H1 (cell line): ENCODE measurements at regions not wholly inside any gene's neighbourhood (a gene's known extent, or its start where the extent isn't known, plus 50 kb on each side); places are given as distances from the start of the nearest gene placed in this dataset.

Experiments used
- CTCF ChIA-PET: fragments of 300-600 bp; sonication (Branson Sonifier 250); formaldehyde crosslinking; loops from one replicate; lab custom pipeline; 2021; ENCODE audit not compliant: partially characterized antibody; lab: Charles Lee
- POLR2A ChIA-PET: fragments of 300-600 bp; sonication (Branson Sonifier 250); formaldehyde crosslinking; loops from one replicate; lab custom pipeline; 2021; ENCODE audit warnings: inconsistent platforms; ENCODE audit not compliant: partially characterized antibody; lab: Charles Lee
- DNase-seq, 2 experiments: peaks; one replicate each; pipeline versions ENCODE4 v3.0.0 to v3.0.0-alpha.2; 2010 to 2022; ENCODE audit warnings: low spot score in 2 of 2, low read depth in 1 of 2, mixed read lengths in 1 of 2
- FAIRE-seq: peaks from 2 replicates; lab custom pipeline; 2011; peaks lifted over from hg19 to GRCh38; lab: Jason Lieb, UNC
- H2AFZ ChIP-seq: 2 replicates; pipeline ENCODE4 v1.8.1; 2012; ENCODE audit warnings: low read length, inconsistent platforms
- H2AK5ac ChIP-seq: 2 replicates; pipeline ENCODE4 v1.6.1; 2013; ENCODE audit warnings: low read depth, low read length
- H2BK120ac ChIP-seq: replicated peaks from 2 replicates; pipeline ENCODE3; 2013; ENCODE audit warnings: low read depth, low read length, inconsistent platforms
- H2BK12ac ChIP-seq: 2 replicates; pipeline ENCODE4 v1.6.1; 2013; ENCODE audit warnings: low read depth, low read length
- H2BK15ac ChIP-seq: 2 replicates; pipeline ENCODE4 v1.6.1; 2013; ENCODE audit warnings: low read length
- H2BK20ac ChIP-seq: 2 replicates; pipeline ENCODE4 v1.6.1; 2013; ENCODE audit warnings: low read length
- H2BK5ac ChIP-seq: 2 replicates; pipeline ENCODE4 v1.6.1; 2013; ENCODE audit warnings: low read depth, low read length
- H3K14ac ChIP-seq: 2 replicates; pipeline ENCODE4 v1.6.1; 2013; ENCODE audit warnings: inconsistent platforms; ENCODE audit not compliant: insufficient read length
- H3K18ac ChIP-seq: 2 replicates; pipeline ENCODE4 v1.6.1; 2013; ENCODE audit warnings: low read length; ENCODE audit errors: extremely low read depth
- H3K23ac ChIP-seq: 2 replicates; pipeline ENCODE4 v1.6.1; 2013; ENCODE audit warnings: inconsistent platforms; ENCODE audit not compliant: insufficient read length
- H3K23me2 ChIP-seq: 2 replicates; pipeline ENCODE4 v1.6.1; 2013; ENCODE audit warnings: low read depth, low read length
- H3K27ac ChIP-seq: 2 replicates; pipeline ENCODE4 v1.6.1; 2011; ENCODE audit warnings: low read depth, low read length, inconsistent platforms
- H3K27me3 ChIP-seq, 4 experiments: replicated peaks in 1 of 4; 1 replicate in 1 of 4; 2 replicates in 3 of 4; pipeline versions ENCODE4 v1.6.1 to v1.8.1; 2011 to 2013; ENCODE audit warnings: low read length in 3 of 4, mild to moderate bottlenecking in 3 of 4, inconsistent platforms in 2 of 4, mixed read lengths in 2 of 4, moderate library complexity in 1 of 4; ENCODE audit not compliant: control insufficient read depth in 3 of 4, insufficient read depth in 3 of 4; ENCODE audit errors: extremely low read depth in 1 of 4
- H3K36me3 ChIP-seq, 4 experiments: 2 replicates each; pipeline versions ENCODE4 v1.6.1 to v1.8.1; 2011 to 2013; ENCODE audit warnings: mild to moderate bottlenecking in 4 of 4, low read length in 3 of 4, moderate library complexity in 2 of 4, control low read depth in 1 of 4, inconsistent platforms in 1 of 4; ENCODE audit not compliant: insufficient read depth in 4 of 4, control insufficient read depth in 2 of 4
- H3K4ac ChIP-seq: replicated peaks from 2 replicates; pipeline ENCODE3; 2013; ENCODE audit warnings: low read length, low read depth, mixed read lengths, inconsistent platforms; ENCODE audit not compliant: insufficient read length
- H3K4me1 ChIP-seq, 4 experiments: replicated peaks in 1 of 4; 1 replicate in 1 of 4; 2 replicates in 3 of 4; pipeline versions ENCODE4 v1.6.1 to v1.8.1; 2011 to 2013; ENCODE audit warnings: low read length in 3 of 4, inconsistent platforms in 2 of 4, mixed read lengths in 1 of 4; ENCODE audit not compliant: insufficient read depth in 4 of 4, control insufficient read depth in 3 of 4
- H3K4me2 ChIP-seq, 2 experiments: 2 replicates each; pipeline versions ENCODE4 v1.6.1 to v1.8.1; 2011 to 2013; ENCODE audit warnings: low read depth in 2 of 2, low read length in 2 of 2, control low read depth in 1 of 2, inconsistent platforms in 1 of 2, mild to moderate bottlenecking in 1 of 2; ENCODE audit not compliant: insufficient read depth in 1 of 2
- H3K4me3 ChIP-seq, 4 experiments: fragments of 200-600, 300-600 bp in 1 of 4; sonication (generic), shearing (Covaris generic), sonication (Bioruptor Twin) in 1 of 4; 2 replicates each; pipeline versions ENCODE4 v1.5.1 to v1.8.1; 2011 to 2016; ENCODE audit warnings: low read length in 4 of 4, low read depth in 3 of 4, control low read depth in 2 of 4, inconsistent platforms in 2 of 4, mild to moderate bottlenecking in 2 of 4, mixed read lengths in 1 of 4, moderate library complexity in 1 of 4; ENCODE audit not compliant: insufficient read depth in 2 of 4; ENCODE audit errors: extremely low read depth in 1 of 4
- H3K56ac ChIP-seq: replicated peaks from 2 replicates; pipeline ENCODE3; 2013; ENCODE audit warnings: low read depth, mild to moderate bottlenecking, mixed read lengths, low read length, inconsistent platforms; ENCODE audit not compliant: insufficient read length
- H3K79me1 ChIP-seq: 2 replicates; pipeline ENCODE4 v1.6.1; 2013; ENCODE audit warnings: low read depth, low read length, control low read depth
- H3K79me2 ChIP-seq, 2 experiments: 2 replicates each; pipeline versions ENCODE4 v1.6.1 to v1.8.1; 2012 to 2013; ENCODE audit warnings: low read length in 2 of 2, mild to moderate bottlenecking in 2 of 2, inconsistent platforms in 1 of 2; ENCODE audit not compliant: insufficient read depth in 2 of 2, control insufficient read depth in 1 of 2
- H3K9ac ChIP-seq, 4 experiments: replicated peaks in 1 of 4; 1 replicate in 1 of 4; 2 replicates in 3 of 4; pipeline versions ENCODE4 v1.6.1 to v1.8.1; 2011 to 2013; ENCODE audit warnings: low read depth in 3 of 4, low read length in 3 of 4, control low read depth in 2 of 4, mild to moderate bottlenecking in 2 of 4, moderate library complexity in 2 of 4, inconsistent platforms in 1 of 4; ENCODE audit errors: extremely low read depth in 1 of 4
- H3K9me3 ChIP-seq, 2 experiments: 2 replicates each; pipeline versions ENCODE4 v1.6.1 to v1.8.1; 2012 to 2013; ENCODE audit warnings: mild to moderate bottlenecking in 2 of 2, moderate library complexity in 2 of 2, control low read depth in 1 of 2, inconsistent platforms in 1 of 2, low read depth in 1 of 2, low read length in 1 of 2, mixed read lengths in 1 of 2; ENCODE audit not compliant: insufficient read depth in 2 of 2
- H4K20me1 ChIP-seq, 2 experiments: replicated peaks in 1 of 2; 2 replicates each; pipeline versions ENCODE3 to v1.8.1; 2011 to 2013; ENCODE audit warnings: inconsistent platforms in 2 of 2, low read length in 2 of 2, mild to moderate bottlenecking in 1 of 2; ENCODE audit not compliant: insufficient read depth in 2 of 2, control insufficient read depth in 1 of 2
- H4K5ac ChIP-seq: 2 replicates; pipeline ENCODE4 v1.6.1; 2013; ENCODE audit warnings: low read length, low read depth, mixed read lengths, inconsistent platforms; ENCODE audit not compliant: insufficient read length
- H4K8ac ChIP-seq: 2 replicates; pipeline ENCODE4 v1.8.0; 2013; ENCODE audit warnings: mild to moderate bottlenecking, moderate library complexity, low read length, inconsistent platforms; ENCODE audit not compliant: insufficient read depth; ENCODE audit errors: extremely low read depth
- H4K91ac ChIP-seq: replicated peaks from 2 replicates; pipeline ENCODE3; 2013; ENCODE audit warnings: low read length, mixed read lengths, inconsistent platforms; ENCODE audit not compliant: insufficient read length
- JUN ChIP-seq: IDR thresholded peaks from 2 replicates; pipeline ENCODE4 v1.6.1; 2011; ENCODE audit warnings: low read depth, mild to moderate bottlenecking, improper control_type of control experiment, low read length
- WGBS, 2 experiments: shearing (Covaris generic) in 1 of 2; methylation state at CpG; one replicate each; pipeline versions ENCODE4 v1.1.6 to v1.1.7; 2013 to 2015; ENCODE audit warnings: low lambda C conversion rate in 2 of 2, mixed read lengths in 2 of 2, inconsistent platforms in 1 of 2, low coverage in 1 of 2, missing lambda C conversion rate in 1 of 2; ENCODE audit not compliant: insufficient replicate concordance in 2 of 2, insufficient coverage in 1 of 2, insufficient read length in 1 of 2; ENCODE audit errors: extremely low coverage in 1 of 2, missing lambda C conversion rate in 1 of 2; 5-methylcytosine and 5-hydroxymethylcytosine counted together

GRCh38 chr10:121664671-121665070 is 66.4 kb upstream of the FGFR2 start:
- no peak overlapping the region for H3K23ac ChIP-seq
- no peaks in the 10 kb centered on the region for H3K79me2 ChIP-seq
- H3K4ac ChIP-seq, result no peak overlapping the region
- H2AK5ac ChIP-seq, result no peak overlapping the region
- peaks cover 3% of the 10 kb centered on the region; the same call in 1 of the 2 replicates for H3K23me2 ChIP-seq
- H4K5ac ChIP-seq, result no peak overlapping the region
- H3K79me1 ChIP-seq, result no peaks in the 10 kb centered on the region
- H4K91ac ChIP-seq, result no peak overlapping the region
- CTCF ChIA-PET, result interaction anchor here (1.1 to 3.3 kb wide), 4 partner anchors 32 to 96 kb away, joined by 3 to 27 read pairs (median 4); no protein-coding TSS in a partner anchor
- H3K14ac ChIP-seq, result no peak overlapping the region
- no peak overlapping the region for H3K9ac ChIP-seq
- POLR2A ChIA-PET, result no interaction called here
- no peak overlapping the region for H2AFZ ChIP-seq
- no peaks in the 10 kb centered on the region for H3K27me3 ChIP-seq
- no peak overlapping the region for H2BK15ac ChIP-seq
- H3K36me3 ChIP-seq, result no peaks in the 10 kb centered on the region
- FAIRE-seq (no peak), DNase-seq (no peak)
- H2BK12ac ChIP-seq, result peak overlapping the region; percentile 78; the same call in 1 of the 2 replicates
- H3K4me1 ChIP-seq, result peaks cover 4 to 16% (median 10%) of the 10 kb centered on the region in 4 experiments; a peak in 6 of 7 replicates
- H3K56ac ChIP-seq, result no peak overlapping the region
- H3K4me2 ChIP-seq, result no peak overlapping the region
- H4K8ac ChIP-seq, result no peak overlapping the region
- no peak overlapping the region for H2BK120ac ChIP-seq
- H2BK20ac ChIP-seq, result no peak overlapping the region
- TF ChIP-seq JUN, result no peak
- no peaks in the 10 kb centered on the region; a peak in 1 of 4 replicates for H3K9me3 ChIP-seq
- H2BK5ac ChIP-seq, result no peak overlapping the region
- 77% methylated on average over 2 of the region's 2 CpGs; no CpG with 5 or more reads in 1 of the 2 experiments for WGBS, 2 experiments
- no peak overlapping the region for H3K18ac ChIP-seq
- no peak overlapping the region for H3K4me3 ChIP-seq
- no peaks in the 10 kb centered on the region for H4K20me1 ChIP-seq
- no peak overlapping the region for H3K27ac ChIP-seq
